ENCODE measurements at regions not wholly inside any gene's neighbourhood (a gene's known extent, or its start where the extent isn't known, plus 50 kb on each side); places are given as distances from the start of the nearest gene placed in this dataset.

- Histone ChIP-seq H3K27me3 (replicated peaks) (0 out of 2 replicates have a peak, but pooled peaks cover 6% of the 10 kb centered on the region), H3K4me1 (replicated peaks) (no peaks in the 10 kb centered on the region), H3K9me3 (replicated peaks) (no peaks in the 10 kb centered on the region), H3K4me3 (no peak overlapping the region), H3K27ac (no peak overlapping the region), H3K36me3 (no peaks in the 10 kb centered on the region)
- DNase-seq (ENCODE audit: low read depth in 1 of 2, low spot score in 2 of 2): no peak
These were observed 188.3 kb downstream of the MIB1 start for GRCh38 chr18:21928925-21929324.

DNA sequence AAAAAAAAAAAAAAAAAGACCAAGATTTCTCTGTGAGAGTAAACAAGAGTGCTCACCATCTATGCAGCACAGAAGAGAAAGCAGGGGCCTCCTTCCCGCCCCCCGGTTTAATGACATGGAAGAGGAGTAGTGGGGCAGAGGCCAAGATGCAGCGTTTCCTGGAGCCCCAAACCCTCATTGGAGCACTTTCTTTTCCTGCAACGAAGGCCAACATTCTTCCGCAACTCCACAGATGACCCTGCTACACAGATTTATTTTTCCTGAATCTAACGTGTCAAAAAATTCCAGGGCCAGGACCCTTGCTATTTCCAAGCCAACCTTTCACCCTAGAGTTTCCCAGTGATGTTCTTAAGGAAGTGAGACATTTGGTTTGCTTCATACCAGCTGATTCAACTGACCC lies 189.6 kb downstream of the MIB1 start:
- Histone ChIP-seq H3K36me3 (no peaks in the 10 kb centered on the region), H3K9me3 (replicated peaks) (no peaks in the 10 kb centered on the region), H3K27ac (no peak overlapping the region), H3K27me3 (replicated peaks) (0 out of 2 replicates have a peak, but pooled peaks cover 6% of the 10 kb centered on the region), H3K4me3 (no peak overlapping the region), H3K4me1 (replicated peaks) (no peaks in the 10 kb centered on the region)
- DNase-seq (ENCODE audit: low read depth in 1 of 2, low spot score in 2 of 2): no peak

GRCh38 chr18:21933931-21934765 lies 193.6 kb downstream of the MIB1 start:
- no peaks in the 10 kb centered on the region for H3K36me3 ChIP-seq
- H3K27ac ChIP-seq: no peak overlapping the region
- H3K4me1 ChIP-seq (replicated peaks): no peaks in the 10 kb centered on the region
- DNase-seq (ENCODE audit: low read depth in 1 of 2, low spot score in 2 of 2): no peak
- H3K27me3 ChIP-seq (replicated peaks): 0 out of 2 replicates have a peak, but pooled peaks cover 6% of the 10 kb centered on the region
- no peaks in the 10 kb centered on the region for H3K9me3 ChIP-seq (replicated peaks)
- H3K4me3 ChIP-seq: no peak overlapping the region

GRCh38 chr18:21934766-21935015 lies 194.1 kb downstream of the MIB1 start:
- Histone ChIP-seq H3K36me3 (no peaks in the 10 kb centered on the region), H3K27ac (no peak overlapping the region), H3K27me3 (replicated peaks) (0 out of 2 replicates have a peak, but pooled peaks cover 6% of the 10 kb centered on the region), H3K9me3 (replicated peaks) (no peaks in the 10 kb centered on the region), H3K4me1 (replicated peaks) (no peaks in the 10 kb centered on the region), H3K4me3 (no peak overlapping the region)
- DNase-seq (ENCODE audit: low read depth in 1 of 2, low spot score in 2 of 2): no peak

DNA sequence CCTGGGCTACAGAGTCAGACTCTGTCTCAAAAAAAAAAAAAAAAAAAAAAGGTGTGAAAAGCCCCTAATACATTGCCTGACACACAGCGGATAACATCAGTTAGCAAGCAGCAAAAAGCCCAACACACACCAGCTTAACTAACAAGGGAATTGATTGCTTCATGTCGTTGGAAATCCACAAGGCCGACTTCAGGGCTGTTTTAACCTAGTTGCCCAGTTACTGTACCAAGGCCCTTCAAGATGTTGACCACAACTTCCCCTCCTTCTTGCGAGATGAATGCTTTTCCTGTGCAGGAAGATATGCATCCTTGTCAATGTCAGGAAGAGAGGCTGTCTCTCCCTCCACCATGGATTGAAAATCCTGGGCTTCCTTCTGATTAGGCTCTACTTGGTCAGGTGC lies 202.9 kb downstream of the MIB1 start:
- no peak overlapping the region for H3K27ac ChIP-seq
- no peak overlapping the region for H3K4me3 ChIP-seq
- no peaks in the 10 kb centered on the region for H3K4me1 ChIP-seq (replicated peaks)
- H3K27me3 ChIP-seq (replicated peaks): no peaks in the 10 kb centered on the region
- H3K36me3 ChIP-seq: no peaks in the 10 kb centered on the region
- H3K9me3 ChIP-seq (replicated peaks): no peaks in the 10 kb centered on the region
- DNase-seq (ENCODE audit: low read depth in 1 of 2, low spot score in 2 of 2): peak in 1 of 2 experiments; percentile 7

- DNase-seq (ENCODE audit: low read depth in 1 of 2, low spot score in 2 of 2): no peak
- Histone ChIP-seq H3K9me3 (replicated peaks) (no peaks in the 10 kb centered on the region), H3K27ac (no peak overlapping the region), H3K4me3 (no peak overlapping the region), H3K4me1 (replicated peaks) (no peaks in the 10 kb centered on the region), H3K27me3 (replicated peaks) (peaks cover 2% of the 10 kb centered on the region; the same call in 1 of the 2 replicates), H3K36me3 (no peaks in the 10 kb centered on the region)
These were observed 208.9 kb downstream of the MIB1 start for GRCh38 chr18:21949326-21950015.

GRCh38 chr18:21955757-21956652 lies 213.4 kb upstream of the GATA6 start:
- H3K4me3 ChIP-seq: no peak overlapping the region
- H3K9me3 ChIP-seq (replicated peaks): no peaks in the 10 kb centered on the region
- no peak overlapping the region for H3K27ac ChIP-seq
- no peaks in the 10 kb centered on the region; the same call in 1 of the 2 replicates for H3K27me3 ChIP-seq (replicated peaks)
- H3K4me1 ChIP-seq (replicated peaks): no peaks in the 10 kb centered on the region
- no peaks in the 10 kb centered on the region for H3K36me3 ChIP-seq
- peak; percentile 38 to 75 for DNase-seq (ENCODE audit: low read depth in 1 of 2, low spot score in 2 of 2)

DNA sequence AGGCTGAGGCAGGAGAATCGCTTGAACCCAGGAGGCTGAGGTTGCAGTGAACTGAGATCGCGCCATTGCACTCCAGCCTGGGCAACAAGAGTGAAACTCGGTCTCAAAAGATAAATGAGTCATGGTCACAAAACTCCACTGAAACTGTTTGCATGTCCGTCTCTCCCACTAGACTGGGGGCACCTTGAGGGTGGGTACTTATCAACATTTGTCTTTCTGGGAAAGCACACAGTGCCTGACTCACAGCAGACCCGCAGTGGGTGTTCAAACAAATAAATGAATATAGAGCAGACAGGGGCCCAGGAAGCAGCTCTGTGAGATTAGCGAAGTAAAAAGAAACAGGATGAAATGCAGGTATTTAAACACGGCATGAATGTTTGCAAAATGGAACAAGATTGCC lies 211.1 kb upstream of the GATA6 start:
- Histone ChIP-seq H3K4me1 (replicated peaks) (no peaks in the 10 kb centered on the region), H3K36me3 (no peaks in the 10 kb centered on the region), H3K27ac (no peak overlapping the region), H3K27me3 (replicated peaks) (no peaks in the 10 kb centered on the region; the same call in 1 of the 2 replicates), H3K4me3 (no peak overlapping the region), H3K9me3 (replicated peaks) (no peaks in the 10 kb centered on the region)
- no peak for DNase-seq (ENCODE audit: low read depth in 1 of 2, low spot score in 2 of 2)

DNA sequence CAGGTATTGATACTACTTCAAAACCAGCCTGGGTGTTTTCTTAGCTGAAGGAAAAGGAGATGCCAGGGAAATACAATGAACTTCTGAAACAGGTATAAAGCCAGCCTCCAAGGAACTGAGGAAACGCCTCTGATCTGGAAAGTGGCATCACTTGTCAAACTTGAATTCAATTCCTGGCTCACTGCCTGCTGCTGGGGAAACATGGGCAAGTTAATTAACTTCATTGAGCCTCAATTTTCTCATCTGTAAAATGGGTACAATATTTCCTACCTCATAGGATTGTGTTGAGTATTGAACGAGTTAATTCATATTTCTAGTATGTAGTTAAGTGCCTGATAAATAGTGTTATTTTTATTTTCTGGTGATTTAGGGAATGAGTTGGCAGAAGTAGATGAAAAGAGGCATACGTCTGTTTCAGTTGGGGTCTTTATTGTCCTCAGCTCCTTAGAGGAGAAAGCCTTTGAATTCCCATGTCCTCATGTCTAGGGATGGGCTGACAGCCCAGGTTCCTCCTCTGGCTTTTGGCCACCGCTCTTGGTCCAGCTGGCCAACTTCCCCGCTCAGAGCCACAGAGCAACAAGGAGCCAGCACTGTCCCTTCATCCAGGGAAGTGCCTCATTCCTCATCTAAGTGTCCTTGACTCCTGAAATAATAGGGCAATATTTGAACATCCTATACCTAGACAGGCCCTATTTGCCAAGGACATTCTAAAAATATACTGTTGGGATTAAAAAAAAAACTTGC lies 210.5 kb upstream of the GATA6 start:
- Histone ChIP-seq H3K9me3 (replicated peaks) (no peaks in the 10 kb centered on the region), H3K27ac (no peak overlapping the region), H3K36me3 (no peaks in the 10 kb centered on the region), H3K27me3 (replicated peaks) (no peaks in the 10 kb centered on the region; the same call in none of the 2 replicates), H3K4me1 (replicated peaks) (no peaks in the 10 kb centered on the region), H3K4me3 (no peak overlapping the region)
- no peak for DNase-seq (ENCODE audit: low read depth in 1 of 2, low spot score in 2 of 2)

DNA sequence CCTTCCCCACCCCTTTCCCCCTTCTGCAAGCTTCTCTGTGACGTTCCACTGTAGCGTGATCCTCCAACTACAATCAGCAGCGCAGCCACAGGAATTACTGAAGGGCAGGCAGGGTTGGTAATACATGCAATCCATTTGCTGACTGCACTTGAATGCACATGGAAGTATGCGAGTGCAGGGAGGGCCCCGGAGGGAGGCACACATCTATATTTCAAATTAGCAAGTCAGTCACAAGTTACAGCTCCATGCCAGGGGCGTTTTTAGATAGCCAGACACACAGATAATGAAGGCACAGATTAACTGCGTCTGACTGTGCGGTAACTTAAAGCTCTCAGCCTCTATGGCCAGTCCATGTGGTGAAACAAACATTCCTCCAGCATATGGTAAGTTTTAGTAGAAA lies 209.2 kb upstream of the GATA6 start:
- H3K9me3 ChIP-seq (replicated peaks): no peaks in the 10 kb centered on the region
- no peaks in the 10 kb centered on the region; the same call in 1 of the 2 replicates for H3K27me3 ChIP-seq (replicated peaks)
- no peaks in the 10 kb centered on the region for H3K36me3 ChIP-seq
- no peak for DNase-seq (ENCODE audit: low read depth in 1 of 2, low spot score in 2 of 2)
- no peaks in the 10 kb centered on the region for H3K4me1 ChIP-seq (replicated peaks)
- no peak overlapping the region for H3K4me3 ChIP-seq
- no peak overlapping the region for H3K27ac ChIP-seq

DNA sequence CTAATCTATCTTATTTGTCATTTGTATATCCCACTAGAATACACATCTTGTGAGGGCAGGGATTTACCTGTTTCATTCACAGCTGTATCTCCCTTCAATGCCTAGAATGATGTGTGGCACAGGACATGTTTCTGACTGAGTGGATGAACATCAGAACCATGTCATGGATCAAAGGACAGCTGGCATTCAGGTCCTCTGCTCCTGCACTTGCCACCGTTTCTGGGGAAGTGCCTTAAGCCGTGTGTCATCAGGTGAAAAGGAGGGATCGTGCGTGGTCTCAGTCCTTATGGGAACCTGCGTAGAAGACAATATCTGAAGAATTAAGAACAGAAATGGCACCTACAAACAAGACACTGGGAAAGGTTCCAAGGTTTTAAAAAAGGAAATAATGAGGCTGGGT lies 206.1 kb upstream of the GATA6 start:
- Histone ChIP-seq H3K4me1 (replicated peaks) (no peaks in the 10 kb centered on the region), H3K27me3 (replicated peaks) (no peaks in the 10 kb centered on the region; the same call in 1 of the 2 replicates), H3K9me3 (replicated peaks) (no peaks in the 10 kb centered on the region), H3K36me3 (no peaks in the 10 kb centered on the region), H3K27ac (no peak overlapping the region), H3K4me3 (no peak overlapping the region)
- no peak for DNase-seq (ENCODE audit: low read depth in 1 of 2, low spot score in 2 of 2)

DNA sequence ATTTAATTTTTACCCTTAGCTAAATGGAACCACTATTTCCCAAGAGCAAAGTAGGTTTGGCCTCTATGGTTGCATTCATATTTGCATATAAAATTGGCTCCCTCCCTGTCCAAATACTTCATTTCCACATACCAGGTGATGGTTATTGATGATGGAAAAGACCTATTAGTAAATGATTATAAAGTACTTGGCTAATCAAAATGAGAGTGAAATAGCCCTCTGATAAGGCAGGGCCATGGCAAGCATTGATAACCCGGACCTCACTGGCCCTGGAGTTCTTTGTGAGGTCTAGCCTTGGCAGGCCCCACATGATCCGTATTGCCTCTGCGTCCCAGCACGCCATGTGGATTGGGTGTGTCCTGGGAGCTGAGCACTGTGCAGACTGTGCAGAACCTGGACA lies 201.1 kb upstream of the GATA6 start:
- H3K4me3 ChIP-seq: no peak overlapping the region
- H3K36me3 ChIP-seq: no peaks in the 10 kb centered on the region
- no peaks in the 10 kb centered on the region for H3K4me1 ChIP-seq (replicated peaks)
- DNase-seq (ENCODE audit: low read depth in 1 of 2, low spot score in 2 of 2): no peak
- H3K27ac ChIP-seq: no peak overlapping the region
- no peaks in the 10 kb centered on the region; the same call in 1 of the 2 replicates for H3K27me3 ChIP-seq (replicated peaks)
- no peaks in the 10 kb centered on the region for H3K9me3 ChIP-seq (replicated peaks)

GRCh38 chr18:21972281-21972680 lies 197.1 kb upstream of the GATA6 start:
- no peaks in the 10 kb centered on the region for H3K27me3 ChIP-seq (replicated peaks)
- H3K27ac ChIP-seq: no peak overlapping the region
- no peak overlapping the region for H3K4me3 ChIP-seq
- no peak for DNase-seq (ENCODE audit: low read depth in 1 of 2, low spot score in 2 of 2)
- H3K4me1 ChIP-seq (replicated peaks): no peaks in the 10 kb centered on the region
- no peaks in the 10 kb centered on the region for H3K36me3 ChIP-seq
- H3K9me3 ChIP-seq (replicated peaks): no peaks in the 10 kb centered on the region

Measured in SJSA1 (cell line).